Activated naive CD4-positive, alpha-beta T cell treated with Interleukin-2 at 50 U/mL for 16 hours (primary cell): ENCODE measurements at regions not wholly inside any gene's neighbourhood (a gene's known extent, or its start where the extent isn't known, plus 50 kb on each side); places are given as distances from the start of the nearest gene placed in this dataset.

ENCODE experiments used
- DNase-seq: peaks from one replicate; pipeline ENCODE4 v3.0.0-alpha.2; 2020

GRCh38 chr3:18666655-18667054 lies 241.5 kb upstream of the SATB1 start:
- DNase-seq: no peak

GRCh38 chr3:18660059-18660458 lies 234.9 kb upstream of the SATB1 start:
- DNase-seq: no peak

GRCh38 chr3:18657858-18658820 lies 233.0 kb upstream of the SATB1 start:
- no peak for DNase-seq

GRCh38 chr3:18656866-18657265 lies 231.7 kb upstream of the SATB1 start:
- DNase-seq: no peak

GRCh38 chr3:18656410-18656809 lies 231.3 kb upstream of the SATB1 start:
- no peak for DNase-seq

GRCh38 chr3:18655827-18656226 lies 230.7 kb upstream of the SATB1 start:
- DNase-seq: no peak

- DNase-seq: no peak
Measured at GRCh38 chr3:18652781-18653180, 227.6 kb upstream of the SATB1 start.

- DNase-seq: no peak
Measured at GRCh38 chr3:18650731-18651130, 225.6 kb upstream of the SATB1 start.

- peak; percentile 43 for DNase-seq
Measured at GRCh38 chr3:18649666-18650363, 224.7 kb upstream of the SATB1 start.

- DNase-seq: no peak
Measured at GRCh38 chr3:18648868-18649462, 223.8 kb upstream of the SATB1 start.

- DNase-seq: no peak
Measured at GRCh38 chr3:18648159-18648558, 223.0 kb upstream of the SATB1 start.

GRCh38 chr3:18645619-18646018 lies 220.5 kb upstream of the SATB1 start:
- DNase-seq: peak; percentile 28

GRCh38 chr3:18643281-18643680 lies 218.1 kb upstream of the SATB1 start:
- no peak for DNase-seq

GRCh38 chr3:18641916-18642315 lies 216.8 kb upstream of the SATB1 start:
- DNase-seq: no peak

- no peak for DNase-seq
Measured at GRCh38 chr3:18635215-18635614, 210.1 kb upstream of the SATB1 start.

GRCh38 chr3:18634461-18634860 lies 209.3 kb upstream of the SATB1 start:
- DNase-seq: no peak

GRCh38 chr3:18633002-18633401 lies 207.9 kb upstream of the SATB1 start:
- DNase-seq: no peak

- no peak for DNase-seq
Measured at GRCh38 chr3:18630295-18630694, 205.2 kb upstream of the SATB1 start.

GRCh38 chr3:18625085-18625484 lies 199.9 kb upstream of the SATB1 start:
- DNase-seq: no peak

- DNase-seq: no peak
Measured at GRCh38 chr3:18623220-18623619, 198.1 kb upstream of the SATB1 start.

- no peak for DNase-seq
Measured at GRCh38 chr3:18618723-18619122, 193.6 kb upstream of the SATB1 start.

- no peak for DNase-seq
Measured at GRCh38 chr3:18611991-18612390, 186.9 kb upstream of the SATB1 start.

GRCh38 chr3:18609187-18609586 lies 184.0 kb upstream of the SATB1 start:
- DNase-seq: no peak

- no peak for DNase-seq
Measured at GRCh38 chr3:18597919-18598318, 172.8 kb upstream of the SATB1 start.
